GM23338 (cell line): ENCODE measurements at regions not wholly inside any gene's neighbourhood (a gene's known extent, or its start where the extent isn't known, plus 50 kb on each side); places are given as distances from the start of the nearest gene placed in this dataset.

Experiments used
- ATAC-seq: fragments of 200-7000 bp; cut with Tn5 transposase; 3 replicates; pipeline ENCODE4 v1.9.1; 2020
- DNase-seq: peaks from one replicate; pipeline ENCODE4 v3.0.0-alpha.2; 2015; ENCODE audit warnings: low spot score
- H2AFZ ChIP-seq: fragments of 200-600 bp; sonication (generic); 2 replicates; pipeline ENCODE4 v1.8.0; 2016; ENCODE audit warnings: antibody characterized with exemption, mild to moderate bottlenecking, moderate library complexity
- H3F3A ChIP-seq: fragments of 200-600 bp; sonication (generic); replicated peaks from 2 replicates; pipeline ENCODE4 v1.8.0; 2017; ENCODE audit warnings: antibody characterized with exemption, mixed run types, low read depth
- H3K27ac ChIP-seq: fragments of 200-600 bp; sonication (generic); 2 replicates; pipeline ENCODE4 v1.6.1; 2016; ENCODE audit warnings: low read depth
- H3K27me3 ChIP-seq: fragments of 200-600 bp; sonication (generic); 2 replicates; pipeline ENCODE4 v1.8.0; 2016; ENCODE audit warnings: mild to moderate bottlenecking, mixed run types, moderate library complexity; ENCODE audit not compliant: insufficient read depth
- H3K36me3 ChIP-seq: fragments of 200-600 bp; sonication (generic); 2 replicates; pipeline ENCODE4 v1.8.0; 2016; ENCODE audit warnings: mild to moderate bottlenecking; ENCODE audit not compliant: insufficient read depth
- H3K4me1 ChIP-seq: fragments of 200-600 bp; sonication (generic); 2 replicates; pipeline ENCODE4 v1.8.0; 2016; ENCODE audit warnings: mild to moderate bottlenecking, moderate library complexity; ENCODE audit not compliant: insufficient read depth
- H3K4me2 ChIP-seq: fragments of 200-600 bp; sonication (generic); 2 replicates; pipeline ENCODE4 v1.7.1; 2017; ENCODE audit warnings: mixed run types
- H3K4me3 ChIP-seq: fragments of 200-600 bp; sonication (generic); 2 replicates; pipeline ENCODE4 v1.6.1; 2016; ENCODE audit warnings: mixed run types
- H3K79me2 ChIP-seq: fragments of 200-600 bp; sonication (generic); replicated peaks from 2 replicates; pipeline ENCODE4 v1.8.0; 2017; ENCODE audit warnings: mild to moderate bottlenecking; ENCODE audit not compliant: insufficient read depth
- H3K9me2 ChIP-seq: fragments of 200-600 bp; sonication (generic); 2 replicates; pipeline ENCODE4 v1.8.0; 2017; ENCODE audit not compliant: insufficient read depth
- H4K20me1 ChIP-seq: fragments of 200-600 bp; sonication (generic); replicated peaks from 2 replicates; pipeline ENCODE4 v1.8.0; 2017; ENCODE audit warnings: mild to moderate bottlenecking; ENCODE audit not compliant: insufficient read depth
- H3K27ac Mint-ChIP-seq: 2 replicates; pipeline ENCODE4 v1.8.0; 2020; ENCODE audit warnings: inconsistent platforms, mild to moderate bottlenecking, moderate library complexity, mixed read lengths
- H3K27me3 Mint-ChIP-seq: 3 replicates; pipeline ENCODE4 v1.8.0; 2022; ENCODE audit warnings: low read depth, mild to moderate bottlenecking, moderate library complexity, mixed read lengths, inconsistent platforms; ENCODE audit not compliant: insufficient read depth, poor library complexity
- H3K36me3 Mint-ChIP-seq: 3 replicates; pipeline ENCODE4 v1.8.0; 2021; ENCODE audit warnings: low read depth, mild to moderate bottlenecking, inconsistent platforms, moderate library complexity, mixed read lengths
- H3K4me1 Mint-ChIP-seq: 3 replicates; pipeline ENCODE4 v1.8.0; 2020; ENCODE audit warnings: mild to moderate bottlenecking, inconsistent platforms, mixed read lengths
- H3K4me3 Mint-ChIP-seq: 3 replicates; pipeline ENCODE4 v1.8.0; 2021; ENCODE audit warnings: moderate library complexity, mild to moderate bottlenecking, inconsistent platforms, mixed read lengths
- H3K9me3 Mint-ChIP-seq: 3 replicates; pipeline ENCODE4 v1.8.0; 2020; ENCODE audit warnings: moderate library complexity, mild to moderate bottlenecking, inconsistent platforms, mixed read lengths
- CREB1 ChIP-seq: fragments of 250-450 bp; sonication (Bioruptor Pico); IDR thresholded peaks from 2 replicates; pipeline ENCODE4 v1.5.0; 2020; ENCODE audit warnings: low read depth, mild to moderate bottlenecking, moderate library complexity
- ETS1 ChIP-seq: IDR thresholded peaks from 2 replicates; pipeline ENCODE4 v1.6.1; 2016; ENCODE audit warnings: antibody characterized with exemption
- EZH2 ChIP-seq: fragments of 200-600 bp; sonication (generic); IDR thresholded peaks from one replicate; pipeline ENCODE4 v1.8.0; 2017; ENCODE audit warnings: antibody characterized with exemption, mild to moderate bottlenecking, low read depth; ENCODE audit not compliant: unreplicated experiment
- EZH2phosphoT487 ChIP-seq: fragments of 200-600 bp; sonication (generic); IDR thresholded peaks from one replicate; pipeline ENCODE4 v1.8.1; 2018; ENCODE audit warnings: antibody characterized with exemption; ENCODE audit not compliant: unreplicated experiment
- NANOG ChIP-seq: IDR thresholded peaks from 2 replicates; pipeline ENCODE4 v1.6.1; 2016; ENCODE audit warnings: antibody characterized with exemption, borderline replicate concordance
- POLR2AphosphoS5 ChIP-seq: IDR thresholded peaks from 2 replicates; pipeline ENCODE4 v1.6.1; 2016; ENCODE audit warnings: antibody characterized with exemption, low read depth
- STAT1 ChIP-seq: IDR thresholded peaks from one replicate; pipeline ENCODE4 v1.6.1; 2016; ENCODE audit warnings: antibody characterized with exemption; ENCODE audit not compliant: unreplicated experiment
- ZNF331 ChIP-seq: fragments of 250-450 bp; sonication (Bioruptor Pico); IDR thresholded peaks from 2 replicates; pipeline ENCODE4 v1.5.0; 2020; ENCODE audit warnings: low read depth, mild to moderate bottlenecking, moderate library complexity
- ZNF462 ChIP-seq: fragments of 250-450 bp; sonication (Bioruptor Pico); IDR thresholded peaks from 2 replicates; pipeline ENCODE4 v1.5.0; 2020; ENCODE audit warnings: mild to moderate bottlenecking, moderate library complexity
- TF ChIP-seq, protein P1 (sequence below), 2 experiments: fragments of 200-600 bp in 1 of 2; sonication (generic) in 1 of 2; conservative IDR thresholded peaks; 2 replicates each; pipeline versions ENCODE4 v1.5.1 to v1.6.1; 2016 to 2017; ENCODE audit warnings: antibody characterized with exemption in 2 of 2, low read depth in 2 of 2, mild to moderate bottlenecking in 2 of 2, moderate library complexity in 1 of 2
- TF ChIP-seq, protein P2 (sequence below): IDR thresholded peaks from one replicate; pipeline ENCODE4 v1.6.1; 2018; ENCODE audit warnings: antibody characterized with exemption; ENCODE audit not compliant: unreplicated experiment

- no peak for TF ChIP-seq ETS1
- no peak for TF ChIP-seq NANOG
- TF ChIP-seq, protein P1, sequence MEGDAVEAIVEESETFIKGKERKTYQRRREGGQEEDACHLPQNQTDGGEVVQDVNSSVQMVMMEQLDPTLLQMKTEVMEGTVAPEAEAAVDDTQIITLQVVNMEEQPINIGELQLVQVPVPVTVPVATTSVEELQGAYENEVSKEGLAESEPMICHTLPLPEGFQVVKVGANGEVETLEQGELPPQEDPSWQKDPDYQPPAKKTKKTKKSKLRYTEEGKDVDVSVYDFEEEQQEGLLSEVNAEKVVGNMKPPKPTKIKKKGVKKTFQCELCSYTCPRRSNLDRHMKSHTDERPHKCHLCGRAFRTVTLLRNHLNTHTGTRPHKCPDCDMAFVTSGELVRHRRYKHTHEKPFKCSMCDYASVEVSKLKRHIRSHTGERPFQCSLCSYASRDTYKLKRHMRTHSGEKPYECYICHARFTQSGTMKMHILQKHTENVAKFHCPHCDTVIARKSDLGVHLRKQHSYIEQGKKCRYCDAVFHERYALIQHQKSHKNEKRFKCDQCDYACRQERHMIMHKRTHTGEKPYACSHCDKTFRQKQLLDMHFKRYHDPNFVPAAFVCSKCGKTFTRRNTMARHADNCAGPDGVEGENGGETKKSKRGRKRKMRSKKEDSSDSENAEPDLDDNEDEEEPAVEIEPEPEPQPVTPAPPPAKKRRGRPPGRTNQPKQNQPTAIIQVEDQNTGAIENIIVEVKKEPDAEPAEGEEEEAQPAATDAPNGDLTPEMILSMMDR (conservative IDR thresholded peaks at IDR 0.05; ENCODE audit: low read depth in 2 of 2), result no peak
- TF ChIP-seq STAT1, result no peak
Observed at GRCh38 chr3:152198665-152199064, 70.1 kb upstream of the MBNL1 start (continued).

- Histone ChIP-seq H4K20me1 (no peaks in the 10 kb centered on the region), H3K4me1 (no peaks in the 10 kb centered on the region), H3K4me3 (no peak overlapping the region), H3K4me2 (no peak overlapping the region), H3K9me2 (no peaks in the 10 kb centered on the region), H3K79me2 (no peaks in the 10 kb centered on the region), H3F3A (no peaks in the 10 kb centered on the region), H3K36me3 (no peaks in the 10 kb centered on the region), H3K27me3 (no peaks in the 10 kb centered on the region), H2AFZ (peak overlapping the region; percentile 81; the same call in 1 of the 2 replicates), H3K27ac (no peak overlapping the region)
- no peaks in the 10 kb centered on the region for H3K27me3 Mint-ChIP-seq
- TF ChIP-seq STAT1, result no peak
- TF ChIP-seq CREB1 (CRISPR knock-in tag), result no peak
- no peak for TF ChIP-seq NANOG
- no peak for TF ChIP-seq POLR2AphosphoS5
- no peak for TF ChIP-seq ZNF331
- TF ChIP-seq, protein P2, sequence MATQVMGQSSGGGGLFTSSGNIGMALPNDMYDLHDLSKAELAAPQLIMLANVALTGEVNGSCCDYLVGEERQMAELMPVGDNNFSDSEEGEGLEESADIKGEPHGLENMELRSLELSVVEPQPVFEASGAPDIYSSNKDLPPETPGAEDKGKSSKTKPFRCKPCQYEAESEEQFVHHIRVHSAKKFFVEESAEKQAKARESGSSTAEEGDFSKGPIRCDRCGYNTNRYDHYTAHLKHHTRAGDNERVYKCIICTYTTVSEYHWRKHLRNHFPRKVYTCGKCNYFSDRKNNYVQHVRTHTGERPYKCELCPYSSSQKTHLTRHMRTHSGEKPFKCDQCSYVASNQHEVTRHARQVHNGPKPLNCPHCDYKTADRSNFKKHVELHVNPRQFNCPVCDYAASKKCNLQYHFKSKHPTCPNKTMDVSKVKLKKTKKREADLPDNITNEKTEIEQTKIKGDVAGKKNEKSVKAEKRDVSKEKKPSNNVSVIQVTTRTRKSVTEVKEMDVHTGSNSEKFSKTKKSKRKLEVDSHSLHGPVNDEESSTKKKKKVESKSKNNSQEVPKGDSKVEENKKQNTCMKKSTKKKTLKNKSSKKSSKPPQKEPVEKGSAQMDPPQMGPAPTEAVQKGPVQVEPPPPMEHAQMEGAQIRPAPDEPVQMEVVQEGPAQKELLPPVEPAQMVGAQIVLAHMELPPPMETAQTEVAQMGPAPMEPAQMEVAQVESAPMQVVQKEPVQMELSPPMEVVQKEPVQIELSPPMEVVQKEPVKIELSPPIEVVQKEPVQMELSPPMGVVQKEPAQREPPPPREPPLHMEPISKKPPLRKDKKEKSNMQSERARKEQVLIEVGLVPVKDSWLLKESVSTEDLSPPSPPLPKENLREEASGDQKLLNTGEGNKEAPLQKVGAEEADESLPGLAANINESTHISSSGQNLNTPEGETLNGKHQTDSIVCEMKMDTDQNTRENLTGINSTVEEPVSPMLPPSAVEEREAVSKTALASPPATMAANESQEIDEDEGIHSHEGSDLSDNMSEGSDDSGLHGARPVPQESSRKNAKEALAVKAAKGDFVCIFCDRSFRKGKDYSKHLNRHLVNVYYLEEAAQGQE, result no peak
- no peak for TF ChIP-seq ZNF462 (CRISPR knock-in tag)
- no peak for TF ChIP-seq EZH2
- TF ChIP-seq EZH2phosphoT487, result no peak
- H3K27ac Mint-ChIP-seq, result no peak overlapping the region
- no peaks in the 10 kb centered on the region for H3K9me3 Mint-ChIP-seq
- no peak for ATAC-seq
- no peaks in the 10 kb centered on the region for H3K36me3 Mint-ChIP-seq
- no peak for DNase-seq
- no peak overlapping the region for H3K4me3 Mint-ChIP-seq
- peaks cover 21% of the 10 kb centered on the region for H3K4me1 Mint-ChIP-seq
Observed at GRCh38 chr3:152199102-152199840, 69.5 kb upstream of the MBNL1 start.
